HPDE6-E6E7 (cell line): ENCODE measurements at regions not wholly inside any gene's neighbourhood (a gene's known extent, or its start where the extent isn't known, plus 50 kb on each side); places are given as distances from the start of the nearest gene placed in this dataset.
"Not testable (repeated sequence)": the region's sequence is repeated elsewhere in the genome, so short reads cannot be mapped to it uniquely, and the experiment has no call there.

Source experiments
- DNase-seq: peaks from one replicate; pipeline ENCODE4 v3.0.0; 2011; ENCODE audit warnings: missing footprints; ENCODE audit errors: extremely low spot score

DNA sequence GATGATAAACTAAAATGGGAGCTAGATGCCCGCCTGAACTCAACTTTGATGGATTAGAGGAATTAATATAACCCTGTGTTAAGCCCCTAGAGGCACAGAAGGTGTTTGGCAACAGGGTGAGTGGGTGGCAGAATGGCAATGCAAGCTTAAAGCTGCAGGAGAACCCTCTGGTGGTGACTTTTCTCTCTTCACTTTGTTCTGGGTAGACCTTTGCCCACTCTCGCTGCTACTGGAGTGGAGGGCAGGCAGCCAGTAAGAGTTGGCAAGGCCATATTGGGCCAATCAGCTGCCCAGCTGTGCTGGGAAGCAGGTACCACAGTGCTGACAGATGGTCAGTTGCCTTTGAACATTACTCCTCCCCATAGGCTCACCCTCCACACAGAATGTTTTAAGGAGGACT, 468.2 kb downstream of the MMUT start:
- no peak for DNase-seq

DNA sequence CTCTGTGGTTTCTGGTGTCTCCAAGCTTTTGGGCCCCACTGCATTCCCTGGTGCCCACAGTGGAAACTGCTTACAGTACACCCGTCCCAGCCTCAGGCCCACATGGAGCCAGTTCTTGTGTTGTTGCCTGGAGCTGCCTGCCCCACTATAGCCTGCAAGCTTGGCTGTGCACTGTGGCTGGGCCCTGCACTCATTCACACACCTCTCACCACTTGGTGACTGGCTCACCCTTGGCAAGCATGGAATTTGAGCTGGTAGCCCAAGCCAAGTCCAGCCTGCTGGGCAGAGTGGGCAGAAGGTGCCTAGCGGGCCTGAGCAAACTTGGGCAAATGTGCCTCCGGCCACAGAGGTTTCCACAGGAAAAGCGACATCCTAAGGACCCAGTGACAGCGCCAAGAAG, 472.3 kb downstream of the MMUT start:
- no peak for DNase-seq

DNA sequence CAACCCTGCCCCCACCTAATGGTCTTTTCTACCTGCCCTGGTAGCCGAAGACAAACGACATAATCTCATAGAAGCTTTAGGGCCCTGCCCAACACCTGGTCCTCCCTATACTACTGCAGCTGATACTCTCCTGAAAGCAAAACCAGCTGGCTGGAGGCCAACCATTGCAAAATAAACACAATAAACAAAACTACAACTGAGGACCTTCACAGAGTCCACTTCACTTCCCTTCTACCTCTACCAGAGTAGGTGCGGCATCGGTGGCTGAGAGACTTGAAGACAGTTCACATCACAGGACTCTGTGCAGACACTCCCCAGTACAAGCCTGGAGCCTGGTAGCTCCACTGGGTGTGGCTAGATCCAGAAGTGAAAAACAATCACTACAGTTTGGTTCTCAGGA, 476.2 kb downstream of the MMUT start:
- DNase-seq: no peak

DNA sequence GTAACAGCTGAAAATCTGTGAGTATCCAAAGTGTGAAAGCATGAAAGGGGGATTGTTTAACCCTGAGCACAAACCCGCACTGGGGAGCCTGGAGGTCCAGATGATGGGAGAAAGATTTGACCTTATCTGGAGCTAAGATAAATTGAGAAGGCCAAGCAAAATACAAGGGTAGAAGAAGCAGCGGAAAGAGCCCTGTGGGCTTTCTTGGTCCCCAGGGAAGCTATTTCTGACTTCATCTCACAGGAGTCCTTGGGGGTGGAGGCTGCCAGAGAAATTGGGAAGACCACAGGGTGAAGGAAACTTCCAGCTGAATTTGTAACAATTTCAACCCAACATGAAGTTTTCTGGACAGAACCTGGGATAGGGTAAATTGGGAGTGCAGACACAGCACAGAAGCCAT, 476.9 kb downstream of the MMUT start:
- DNase-seq: no peak

DNA sequence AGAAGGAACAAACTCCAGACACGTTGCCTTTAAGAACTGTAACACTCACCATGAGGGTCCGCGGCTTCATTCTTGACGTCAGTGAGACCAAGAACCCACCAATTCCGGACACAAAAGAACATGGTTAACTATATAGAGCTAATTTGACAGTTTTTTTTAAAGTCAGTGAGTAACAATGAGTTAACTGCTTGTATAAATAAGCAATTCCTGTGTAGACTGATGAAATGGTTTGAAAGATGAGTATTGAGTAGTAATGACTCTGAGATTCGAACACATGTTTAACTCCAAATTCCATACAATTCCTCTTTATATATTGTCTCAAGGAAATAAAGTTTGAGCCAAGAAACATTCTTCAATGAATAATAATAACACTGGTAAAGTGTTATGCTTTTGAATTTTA, 478.0 kb downstream of the MMUT start:
- DNase-seq: no peak

DNA sequence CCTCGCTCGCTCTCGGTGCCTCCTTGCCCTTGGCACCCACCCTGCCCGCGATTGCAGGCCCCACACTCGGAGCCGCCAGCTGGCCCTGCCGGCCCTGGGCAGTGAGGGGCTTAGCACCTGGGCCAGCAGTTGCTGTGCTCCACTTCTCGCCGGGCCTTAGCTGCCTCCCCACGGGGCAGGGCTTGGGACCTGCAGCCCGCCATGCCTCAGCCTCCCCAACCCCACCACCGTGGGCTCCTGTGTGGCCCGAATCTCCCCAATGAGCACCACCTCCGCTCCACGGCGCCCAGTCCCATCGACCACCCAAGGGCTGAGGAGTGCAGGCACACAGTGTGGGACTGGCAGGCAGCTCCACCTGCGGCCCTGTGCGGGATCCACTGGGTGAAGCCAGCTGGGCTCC, 479.1 kb downstream of the MMUT start:
- DNase-seq: not testable (repeated sequence)

DNA sequence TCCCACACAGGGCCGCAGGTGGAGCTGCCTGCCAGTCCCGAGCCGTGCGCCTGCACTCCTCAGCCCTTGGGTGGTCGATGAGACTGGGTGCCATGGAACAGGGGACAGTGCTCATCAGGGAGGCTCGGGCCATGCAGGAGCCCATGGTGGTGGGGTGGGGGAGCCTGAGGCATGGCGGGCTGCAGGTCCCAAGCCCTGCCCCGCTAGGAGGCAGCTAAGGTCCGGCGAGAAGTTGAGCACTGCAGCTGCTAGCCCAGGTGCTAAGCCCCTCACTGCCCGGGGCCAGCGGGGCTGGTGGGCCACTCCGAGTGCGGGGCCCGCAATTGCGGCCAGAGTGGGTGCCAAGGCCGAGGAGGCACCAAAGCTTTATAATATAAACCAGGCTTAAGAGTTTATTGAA, 479.7 kb downstream of the MMUT start:
- DNase-seq: no peak

DNA sequence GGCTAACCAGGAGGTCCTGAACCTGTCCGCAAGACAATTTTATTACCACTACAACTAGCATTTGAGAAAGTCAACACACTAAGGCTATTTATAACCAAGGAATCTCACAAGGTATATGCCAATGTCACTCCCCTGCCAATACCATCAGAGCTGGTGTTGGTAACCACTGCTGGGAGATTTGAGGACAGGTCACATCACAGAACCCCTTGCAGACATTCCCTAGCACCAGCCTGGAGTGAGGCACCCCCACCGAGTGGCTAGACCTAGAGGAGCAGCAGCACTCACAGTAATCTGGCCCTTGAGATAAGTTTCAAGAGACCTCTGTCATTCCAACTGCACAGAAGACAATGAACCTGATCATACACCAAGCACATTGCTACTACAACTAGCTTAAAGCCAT, 483.2 kb downstream of the MMUT start:
- DNase-seq: no peak

DNA sequence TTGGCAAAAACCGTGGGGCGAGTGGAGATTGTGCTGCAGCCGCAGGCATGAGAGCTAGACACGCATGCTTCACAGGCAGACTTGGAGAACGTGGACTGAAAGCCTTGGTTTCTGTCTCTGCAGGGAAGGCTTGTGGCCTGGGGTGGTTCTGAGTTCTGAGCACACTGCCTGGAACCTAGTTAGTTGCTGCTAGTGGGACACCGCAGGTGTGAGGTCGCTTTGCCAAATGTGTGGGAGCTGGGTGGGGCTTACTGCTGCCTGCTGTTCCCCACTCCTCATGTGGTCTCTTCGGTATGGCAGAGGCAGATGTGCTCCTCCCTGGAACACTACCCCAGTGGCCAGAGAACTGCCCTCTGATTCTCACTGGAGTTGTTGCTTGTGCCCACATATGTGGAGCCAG, 484.0 kb downstream of the MMUT start:
- no peak for DNase-seq

DNA sequence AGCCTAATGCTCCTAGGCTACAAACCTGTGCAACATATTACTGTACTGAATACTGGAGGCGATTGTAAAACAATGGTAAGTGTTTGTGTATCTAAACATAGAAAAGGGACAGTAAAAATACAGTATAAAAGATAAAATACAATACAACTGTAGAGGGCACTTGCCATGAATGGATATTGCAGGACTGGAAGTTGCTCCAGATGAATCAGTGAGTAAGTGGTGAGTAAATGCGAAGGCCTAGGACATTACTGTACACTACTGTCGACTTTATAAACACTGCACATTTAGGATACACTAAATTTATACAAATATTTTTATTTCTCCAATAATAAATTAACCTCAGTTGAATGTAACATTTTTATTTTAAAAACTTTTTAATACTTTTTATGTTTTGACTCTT, 485.0 kb downstream of the MMUT start:
- no peak for DNase-seq

DNA sequence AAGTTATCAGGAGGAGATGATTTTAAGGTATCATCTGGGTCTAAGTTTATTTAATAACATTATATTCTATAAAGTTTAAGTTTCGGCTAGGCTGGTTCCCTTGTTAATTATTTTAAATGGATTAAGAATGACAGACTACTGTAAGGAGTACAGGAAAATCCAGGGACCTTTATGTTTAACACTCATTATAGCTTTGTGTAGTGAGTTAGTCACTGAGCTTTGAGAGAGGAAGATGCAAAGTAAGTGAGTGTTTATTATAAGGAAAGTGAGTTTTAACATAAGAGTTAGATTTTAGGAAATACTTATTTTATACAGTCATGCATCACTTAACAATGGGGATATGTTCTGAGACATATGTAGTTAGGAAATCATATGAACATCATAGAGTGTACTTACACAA, 485.5 kb downstream of the MMUT start:
- DNase-seq: no peak

DNA sequence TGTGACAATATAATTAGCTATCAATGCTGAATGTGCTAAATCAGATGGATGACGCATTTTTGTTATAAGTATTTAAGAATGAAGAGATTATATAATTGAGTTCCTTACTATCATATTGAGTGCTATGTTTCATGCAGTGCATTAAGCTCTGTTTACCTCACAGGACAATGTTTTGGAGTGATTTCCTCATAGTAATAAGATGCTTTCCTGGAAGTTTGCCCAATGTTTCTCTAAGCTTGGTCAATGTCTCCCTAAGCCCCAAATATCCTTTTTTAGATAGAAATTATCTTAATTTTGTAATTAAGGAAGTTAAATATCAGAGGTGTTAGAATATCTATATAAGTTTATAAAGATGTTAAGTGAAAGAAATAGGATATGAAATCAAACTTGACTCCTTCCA, 489.6 kb downstream of the MMUT start:
- DNase-seq: no peak

DNA sequence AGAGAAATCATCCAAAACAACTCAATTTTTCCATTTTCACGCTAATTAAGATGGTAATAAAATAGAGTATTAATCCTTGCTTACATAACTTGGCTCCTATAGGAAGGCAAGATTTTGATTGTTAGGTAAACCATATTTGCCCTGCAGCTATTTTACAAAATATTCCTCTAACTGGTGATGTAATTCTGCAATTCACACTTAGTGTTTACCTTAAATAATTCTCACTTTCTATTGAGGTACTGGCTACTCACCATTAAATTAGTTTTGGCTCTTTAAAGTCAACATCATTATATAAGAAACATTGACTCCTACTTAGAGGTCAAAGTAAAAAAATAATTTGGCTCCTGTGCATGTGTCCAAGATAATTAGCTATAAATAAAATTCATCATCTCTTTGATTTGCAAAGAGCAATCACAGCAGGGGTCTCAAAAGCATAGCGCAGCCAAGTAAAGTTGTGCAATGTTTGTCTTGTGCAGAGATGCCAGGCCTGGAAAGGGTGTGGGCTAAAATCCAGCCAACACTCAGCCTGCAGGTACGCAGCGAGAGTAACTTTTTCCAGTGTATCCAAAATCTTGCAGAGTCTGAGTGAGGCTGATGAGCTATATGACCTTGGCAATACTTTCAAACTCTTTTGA, 501.2 kb downstream of the MMUT start:
- DNase-seq: no peak

DNA sequence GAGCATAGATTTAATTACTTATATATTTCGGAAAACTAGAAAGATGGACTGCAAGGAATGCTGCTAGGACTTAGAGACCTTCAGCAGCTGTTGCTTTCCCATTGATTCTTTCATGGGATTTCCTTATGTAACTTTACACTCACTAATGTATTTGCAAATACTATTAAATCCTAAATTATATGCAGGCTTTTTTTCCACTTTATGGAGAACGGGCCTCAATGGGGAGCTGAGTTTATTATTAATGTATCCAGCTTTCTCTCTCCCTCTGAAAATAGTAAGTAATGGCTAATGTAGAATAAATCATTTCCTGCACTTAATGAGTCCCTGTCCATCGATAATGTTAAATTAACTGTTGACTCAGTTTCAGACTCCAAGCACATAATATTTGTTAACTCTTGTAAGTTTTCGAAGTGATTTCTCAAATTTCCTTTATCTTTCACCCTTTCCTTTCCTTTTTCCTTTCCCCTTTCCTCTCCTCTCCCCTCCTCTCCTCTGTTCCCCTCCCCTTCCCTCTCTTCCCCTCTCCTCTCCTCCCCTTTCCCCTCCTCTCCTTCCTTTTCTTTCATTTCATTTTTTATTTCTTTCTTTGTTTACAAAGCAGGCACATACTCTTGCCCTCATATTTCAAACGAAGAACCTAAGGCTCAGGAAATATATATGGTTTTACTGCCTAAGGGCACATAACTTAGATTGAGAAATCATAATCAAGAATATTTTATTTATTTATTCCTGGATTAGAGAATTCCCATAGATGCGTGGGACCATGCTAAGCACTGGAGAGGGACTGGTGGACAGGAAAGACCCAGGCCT, 503.6 kb downstream of the MMUT start:
- DNase-seq: no peak

DNA sequence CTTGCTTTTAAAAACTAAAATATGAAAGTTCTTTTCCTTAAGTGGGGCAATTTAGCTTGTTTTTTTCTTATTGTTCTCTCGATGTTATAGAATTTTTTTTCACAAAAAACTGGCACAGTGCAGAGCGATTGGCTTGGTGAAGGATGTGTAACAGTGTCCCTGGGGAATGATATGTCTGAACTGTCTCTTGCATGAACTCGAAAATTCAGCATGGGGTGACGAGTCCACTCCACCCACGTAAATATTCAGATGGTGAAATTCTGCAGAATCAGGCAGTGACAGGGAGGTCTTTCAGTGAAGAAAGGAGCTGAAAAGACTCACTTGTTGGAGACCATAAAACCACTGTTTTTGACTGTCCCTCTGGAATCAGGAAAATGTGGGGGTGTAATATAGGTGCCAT, 505.3 kb downstream of the MMUT start:
- DNase-seq: no peak

DNA sequence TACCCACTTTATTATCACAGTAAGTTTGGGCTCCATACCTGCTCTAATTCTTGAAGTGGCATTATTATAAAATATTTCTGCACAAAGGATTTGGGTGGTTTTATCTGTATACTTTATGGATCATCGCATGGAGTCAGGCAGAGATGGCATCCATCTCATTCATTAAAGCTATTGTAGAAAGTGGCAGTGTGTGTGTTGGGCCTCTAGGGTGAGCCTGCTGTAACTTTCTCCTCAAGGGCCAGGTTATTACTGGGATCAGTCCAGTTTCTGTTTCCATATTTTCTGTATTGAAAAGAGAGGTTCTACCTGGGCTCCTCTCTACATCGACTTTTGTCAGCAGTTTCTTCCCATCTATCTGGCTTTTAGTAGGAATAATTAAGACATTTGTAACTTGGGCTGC, 511.1 kb downstream of the MMUT start:
- DNase-seq: no peak

DNA sequence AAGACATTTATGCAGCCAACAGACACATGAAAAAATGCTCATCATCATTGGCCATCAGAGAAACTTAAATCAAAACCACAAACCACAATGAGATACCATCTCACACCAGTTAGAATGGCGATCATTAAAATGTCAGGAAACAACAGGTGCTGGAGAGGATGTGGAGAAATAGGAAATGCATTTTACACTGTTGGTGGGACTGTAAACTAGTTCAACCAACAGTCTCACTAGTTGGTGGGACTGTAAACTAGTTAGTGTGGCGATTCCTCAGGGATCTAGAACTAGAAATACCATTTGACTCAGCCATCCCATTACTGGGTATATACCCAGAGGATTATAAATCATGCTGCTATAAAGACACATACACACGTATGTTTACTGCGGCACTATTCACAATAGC, 518.8 kb downstream of the MMUT start:
- DNase-seq: not testable (repeated sequence)

DNA sequence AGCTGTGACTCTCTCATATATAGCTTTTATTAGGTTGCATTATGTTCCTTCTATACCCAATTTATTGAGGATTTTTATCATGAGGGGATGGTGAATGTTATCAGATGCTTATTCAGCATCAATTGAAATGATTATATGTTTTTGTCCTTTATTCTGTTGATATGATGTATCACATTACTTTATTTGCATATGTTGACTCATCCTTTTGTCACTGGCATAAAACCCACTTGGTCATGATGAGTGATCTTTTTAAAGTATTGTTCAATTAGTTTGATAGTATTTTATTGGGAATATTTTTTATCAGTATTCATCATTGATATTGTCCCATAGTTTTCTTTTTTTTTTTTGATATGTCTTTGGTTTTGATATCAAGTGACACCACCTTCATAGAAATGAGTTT, 529.9 kb downstream of the MMUT start:
- no peak for DNase-seq

DNA sequence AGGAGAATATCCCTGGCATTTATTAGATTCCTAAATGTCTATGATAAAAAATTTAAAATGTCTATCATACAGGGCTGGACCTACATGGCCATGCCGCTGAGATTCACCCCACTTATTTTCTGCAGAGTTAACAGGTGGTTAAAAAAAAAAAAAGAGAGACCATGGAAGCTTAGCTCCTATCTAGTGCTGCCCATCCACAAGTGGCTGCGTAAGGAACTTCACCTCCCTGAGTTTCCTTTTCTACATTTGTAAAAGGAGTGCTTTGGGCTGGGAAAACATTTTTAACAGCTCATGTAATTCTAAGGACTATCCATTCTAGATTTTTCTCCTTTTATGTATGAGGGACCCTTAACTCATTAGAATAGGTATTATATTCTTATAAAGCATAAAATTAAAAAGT, 534.1 kb downstream of the MMUT start:
- DNase-seq: no peak

DNA sequence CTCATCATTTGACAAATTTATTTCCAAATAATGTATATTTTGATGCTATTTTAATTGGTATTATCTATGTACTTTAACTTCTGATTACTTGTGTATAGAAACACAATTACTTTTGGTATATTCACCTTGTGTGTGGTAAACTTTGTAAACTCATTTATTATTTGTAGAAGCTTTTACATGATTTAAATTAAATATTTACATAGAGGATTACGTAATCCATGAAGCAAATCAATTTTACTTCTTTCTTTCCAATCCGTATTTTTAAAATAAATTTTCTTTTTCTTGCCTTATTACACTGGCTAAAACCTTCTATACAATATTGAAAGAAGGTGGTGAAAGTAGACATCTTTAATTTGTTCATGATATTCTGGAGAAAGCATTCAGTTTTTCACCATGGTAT, 540.2 kb downstream of the MMUT start:
- no peak for DNase-seq

DNA sequence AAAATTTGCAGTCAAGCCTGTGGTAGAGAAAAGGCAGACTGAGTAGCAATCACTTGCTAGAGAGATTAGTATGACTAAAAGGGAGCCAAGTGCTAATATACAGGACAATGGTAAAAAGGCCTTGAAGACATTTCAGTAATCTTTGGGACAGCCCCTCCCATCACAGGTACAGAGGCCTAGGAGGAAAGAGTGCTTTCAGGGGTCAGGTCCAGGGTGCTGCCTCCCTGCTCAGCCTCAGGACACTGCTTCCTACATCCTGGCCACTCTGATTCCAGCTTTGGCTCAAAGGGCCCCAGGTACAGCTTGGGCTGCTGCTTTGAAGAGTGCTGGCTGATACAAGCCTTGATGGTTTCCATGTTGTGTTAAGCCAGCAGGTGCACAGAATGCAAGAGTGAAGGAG, 543.5 kb downstream of the MMUT start:
- DNase-seq: no peak

DNA sequence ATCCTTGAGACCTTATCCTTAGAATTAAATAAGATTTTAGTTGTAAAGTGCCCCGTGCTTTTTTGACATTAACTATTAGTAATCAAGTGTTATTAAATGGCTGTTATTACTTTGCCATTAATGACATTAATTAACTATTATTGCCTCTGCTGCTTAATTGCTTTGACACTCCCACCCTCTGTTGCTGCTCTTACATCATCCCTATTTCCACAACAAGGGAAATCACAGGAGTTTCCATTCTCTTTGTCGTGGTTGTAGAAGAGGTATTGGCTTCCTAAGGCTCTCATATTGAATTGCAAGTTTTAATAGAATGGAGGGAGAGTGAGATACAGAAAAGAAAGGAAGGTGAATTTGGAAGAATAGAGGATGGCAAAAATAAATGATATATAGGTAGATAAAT, 545.8 kb downstream of the MMUT start:
- DNase-seq: no peak

DNA sequence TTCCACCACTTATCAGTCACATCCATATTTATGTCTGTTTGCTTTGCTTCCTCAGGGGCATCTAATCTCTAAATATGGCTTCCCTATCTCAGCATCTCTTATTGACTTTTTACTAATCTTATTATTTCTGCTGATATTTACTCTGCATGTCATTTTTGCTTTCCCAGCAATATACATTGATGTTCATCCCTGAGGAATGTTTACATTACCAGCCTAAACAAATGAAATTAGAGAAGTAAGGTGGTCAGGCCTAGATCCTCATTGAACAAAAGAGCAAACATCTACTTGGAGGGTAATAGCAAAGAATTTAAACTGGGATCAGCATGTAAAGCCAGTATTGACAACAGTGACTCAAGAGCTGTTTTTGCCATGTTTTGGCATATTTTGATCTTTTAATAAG, 546.4 kb downstream of the MMUT start:
- no peak for DNase-seq

DNA sequence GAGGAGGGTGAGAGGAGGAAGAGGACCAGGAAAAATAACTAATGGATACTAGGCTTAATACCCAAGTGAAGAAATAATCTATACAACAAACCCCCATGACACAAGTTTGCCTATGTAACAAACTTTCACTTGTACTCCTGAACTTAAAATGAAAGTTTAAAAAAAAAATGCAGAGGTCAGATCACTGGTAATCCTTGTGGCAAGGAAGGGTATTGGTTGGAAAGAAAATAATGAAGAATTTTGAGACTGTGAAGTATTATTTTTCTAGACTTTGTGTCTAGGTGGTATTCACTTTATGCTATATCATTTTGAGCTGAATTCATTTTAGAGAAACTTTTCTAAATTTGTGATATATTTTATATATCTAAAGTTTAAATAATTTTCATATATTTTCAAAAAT, 547.5 kb downstream of the MMUT start:
- DNase-seq: no peak
